Endothelial cell of umbilical vein (primary cell): ENCODE measurements at regions not wholly inside any gene's neighbourhood (a gene's known extent, or its start where the extent isn't known, plus 50 kb on each side); places are given as distances from the start of the nearest gene placed in this dataset.

Experiments
- BruUV-seq: library from RNA; stranded (reverse); fragments of 400-500 nt; replicated peaks from 2 replicates; lab custom pipeline; 2021; lab: Mats Ljungman, UMichigan
- CTCF ChIA-PET: fragments of 300-600, 350-600 bp; sonication (Branson Sonifier 250); formaldehyde crosslinking; loops from one replicate; lab custom pipeline; 2021; ENCODE audit warnings: antibody characterized with exemption, inconsistent platforms; lab: Charles Lee
- POLR2A ChIA-PET: fragments of 300-600, 350-600 bp; sonication (Branson Sonifier 250); formaldehyde crosslinking; loops from one replicate; lab custom pipeline; 2021; ENCODE audit warnings: antibody characterized with exemption, inconsistent platforms; lab: Charles Lee
- DNase-seq: peaks from one replicate; pipeline ENCODE4 v3.0.0-alpha.2; 2011; ENCODE audit warnings: low read depth, low spot score
- FAIRE-seq: peaks from 2 replicates; lab custom pipeline; 2011; peaks lifted over from hg19 to GRCh38; lab: Jason Lieb, UNC
- H2AFZ ChIP-seq: 2 replicates; pipeline ENCODE4 v1.6.0; 2012; ENCODE audit warnings: low read depth, low read length, control low read depth, inconsistent platforms
- H3K27ac ChIP-seq: 2 replicates; pipeline ENCODE4 v1.5.1; 2011; ENCODE audit warnings: low read depth, mild to moderate bottlenecking, control low read depth, low read length, moderate library complexity; ENCODE audit not compliant: insufficient read depth
- H3K27me3 ChIP-seq, 2 experiments: 2 replicates each; pipeline versions ENCODE4 v1.6.0 to v1.6.1; 2011; ENCODE audit warnings: low read length in 2 of 2, mixed read lengths in 1 of 2; ENCODE audit not compliant: control insufficient read depth in 2 of 2, insufficient read depth in 2 of 2
- H3K36me3 ChIP-seq, 2 experiments: 2 replicates in 1 of 2; 3 replicates in 1 of 2; pipeline ENCODE4 v1.5.1; 2011; ENCODE audit warnings: low read length in 2 of 2, mild to moderate bottlenecking in 1 of 2, moderate library complexity in 1 of 2; ENCODE audit not compliant: control insufficient read depth in 2 of 2, insufficient read depth in 2 of 2; ENCODE audit errors: extremely low read depth in 1 of 2
- H3K4me1 ChIP-seq: 3 replicates; pipeline ENCODE4 v1.5.1; 2011; ENCODE audit warnings: mild to moderate bottlenecking, low read length; ENCODE audit not compliant: control insufficient read depth, insufficient read depth; ENCODE audit errors: extremely low read depth
- H3K4me2 ChIP-seq: 2 replicates; pipeline ENCODE4 v1.6.1; 2011; ENCODE audit warnings: low read length, control low read depth, mixed read lengths; ENCODE audit not compliant: insufficient read depth
- H3K4me3 ChIP-seq, 3 experiments: fragments of 200-600 bp in 1 of 3; sonication (generic), shearing (Covaris generic) in 1 of 3; replicated peaks in 1 of 3; 2 replicates each; pipeline ENCODE4 v1.5.1; 2011 to 2016; ENCODE audit warnings: control low read depth in 3 of 3, low read length in 3 of 3, mild to moderate bottlenecking in 2 of 3, inconsistent platforms in 1 of 3, low read depth in 1 of 3, moderate library complexity in 1 of 3; ENCODE audit not compliant: insufficient read depth in 1 of 3
- H3K79me2 ChIP-seq: 2 replicates; pipeline ENCODE4 v1.6.0; 2012; ENCODE audit warnings: low read length, inconsistent platforms; ENCODE audit not compliant: control insufficient read depth, insufficient read depth
- H3K9ac ChIP-seq: replicated peaks from 2 replicates; pipeline ENCODE3; 2011; ENCODE audit warnings: low read length, control low read depth; ENCODE audit not compliant: insufficient read depth; ENCODE audit errors: extremely low read depth
- H3K9me1 ChIP-seq: replicated peaks from 3 replicates; pipeline ENCODE4 v1.6.0; 2011; ENCODE audit warnings: mild to moderate bottlenecking, low read length; ENCODE audit not compliant: control insufficient read depth, insufficient read depth; ENCODE audit errors: extremely low read depth
- H3K9me3 ChIP-seq: replicated peaks from 2 replicates; pipeline ENCODE4 v1.5.1; 2012; ENCODE audit warnings: low read length, inconsistent platforms; ENCODE audit not compliant: control insufficient read depth, insufficient read depth
- H4K20me1 ChIP-seq: replicated peaks from 2 replicates; pipeline ENCODE3; 2011; ENCODE audit warnings: mild to moderate bottlenecking, low read length; ENCODE audit not compliant: control insufficient read depth, insufficient read depth; ENCODE audit errors: extremely low read depth
- EZH2 ChIP-seq: IDR thresholded peaks from 2 replicates; pipeline ENCODE4 v1.6.1; 2012; ENCODE audit warnings: borderline replicate concordance, low read depth, mild to moderate bottlenecking, moderate library complexity, low read length, inconsistent platforms; ENCODE audit not compliant: severe bottlenecking
- FOS ChIP-seq: IDR thresholded peaks from 2 replicates; pipeline ENCODE4 v1.6.1; 2011; ENCODE audit warnings: mild to moderate bottlenecking, low read length, moderate library complexity, borderline replicate concordance; ENCODE audit not compliant: insufficient read depth
- GATA2 ChIP-seq: IDR thresholded peaks from 2 replicates; pipeline ENCODE4 v1.7.0; 2011; ENCODE audit warnings: low read depth, mild to moderate bottlenecking, moderate library complexity, mixed read lengths, low read length; ENCODE audit not compliant: insufficient read length, insufficient read depth
- JUN ChIP-seq: IDR thresholded peaks from 2 replicates; pipeline ENCODE4 v1.6.1; 2011; ENCODE audit warnings: borderline replicate concordance, low read depth; ENCODE audit not compliant: insufficient read length, insufficient read depth
- MYC ChIP-seq: IDR thresholded peaks from one replicate; pipeline ENCODE4 v1.6.1; 2011; ENCODE audit warnings: mild to moderate bottlenecking, low read depth, low read length
- POLR2A ChIP-seq: IDR thresholded peaks from 2 replicates; pipeline ENCODE4 v1.6.1; 2012; ENCODE audit warnings: low read depth, mild to moderate bottlenecking, control low read depth, low read length
- POLR2AphosphoS5 ChIP-seq: IDR thresholded peaks from 2 replicates; pipeline ENCODE4 v1.6.1; 2012; ENCODE audit warnings: low read depth, mild to moderate bottlenecking, control low read depth, low read length, moderate library complexity; ENCODE audit not compliant: insufficient read depth
- dilution Hi-C: fragments of 300-500 bp; cut with MboI; formaldehyde crosslinking; loops from one replicate; pipeline ENCODE4 v1.15.0; 2019; ENCODE audit warnings: low sequenced_read_pairs; ENCODE audit not compliant: extremely low pct_ligation_motif_present
- intact Hi-C: fragments of 100-400 bp; cut with micrococcal nuclease; formaldehyde crosslinking; loops from one replicate; pipeline ENCODE4 v1.10.0; 2022
- TF ChIP-seq, protein P1 (sequence below), 2 donors: IDR thresholded peaks; 1 replicate in 1 of 2; 2 replicates in 1 of 2; pipeline ENCODE4 v1.5.1; 2011; ENCODE audit warnings: low read length in 2 of 2, mild to moderate bottlenecking in 2 of 2, moderate library complexity in 2 of 2, control low read depth in 1 of 2, inconsistent platforms in 1 of 2, low read depth in 1 of 2; ENCODE audit not compliant: insufficient read depth in 1 of 2; ENCODE audit errors: extremely low read depth in 1 of 2
- TF ChIP-seq, protein P2 (sequence below): IDR thresholded peaks from 2 replicates; pipeline ENCODE4 v1.6.1; 2011; ENCODE audit not compliant: insufficient read depth, insufficient read length

DNA sequence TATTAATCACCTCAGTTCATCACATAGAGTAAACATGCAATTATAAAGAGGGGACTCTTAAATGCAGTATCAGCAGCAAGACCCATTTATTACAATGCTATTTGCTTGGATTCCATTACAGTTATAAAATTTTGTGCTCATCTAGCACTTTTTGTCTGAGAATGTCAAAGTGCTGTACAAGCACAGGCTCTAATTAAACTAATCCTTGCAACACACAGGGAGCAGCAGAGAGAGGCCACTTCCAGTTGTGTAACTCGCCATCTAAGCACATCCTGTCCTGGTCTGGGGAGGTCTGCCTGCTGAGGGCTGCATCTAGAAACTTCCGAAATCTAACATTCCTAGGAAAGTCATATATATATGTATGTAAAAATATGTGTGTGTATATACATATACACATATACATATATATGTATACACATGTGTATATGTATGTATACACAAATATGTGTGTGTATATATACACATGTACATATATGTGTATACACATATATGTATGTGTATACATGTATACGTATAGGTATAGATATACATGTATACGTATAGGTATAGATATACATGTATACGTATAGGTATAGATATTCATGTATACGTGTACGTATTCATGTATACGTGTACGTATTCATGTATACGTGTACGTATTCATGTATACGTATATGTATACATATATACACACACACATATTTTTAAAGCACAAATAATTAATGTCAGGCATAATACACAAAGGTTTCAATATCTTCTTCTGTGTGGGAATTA lies 136.4 kb upstream of the JARID2 start:
- Histone ChIP-seq H3K79me2 (no peaks in the 10 kb centered on the region), H3K27me3 (no peaks in the 10 kb centered on the region), H3K9me3 (no peaks in the 10 kb centered on the region), H3K4me1 (no peaks in the 10 kb centered on the region), H3K9me1 (no peaks in the 10 kb centered on the region), H3K4me3 (no peak overlapping the region), H3K4me2 (no peak overlapping the region), H3K36me3 (no peaks in the 10 kb centered on the region), H3K9ac (no peak overlapping the region), H3K27ac (no peak overlapping the region), H2AFZ (no peak overlapping the region), H4K20me1 (no peaks in the 10 kb centered on the region)
- no TSS peak for BruUV-seq
- intact Hi-C loops: no loop called here
- ChIA-PET CTCF (interaction anchor here (0.7 kb wide), 1 partner anchor 74 kb away, joined by 5 read pairs; no protein-coding TSS in a partner anchor), POLR2A (no interaction called here)
- FAIRE-seq: no peak
- DNase-seq: no peak
- TF ChIP-seq, protein P1, sequence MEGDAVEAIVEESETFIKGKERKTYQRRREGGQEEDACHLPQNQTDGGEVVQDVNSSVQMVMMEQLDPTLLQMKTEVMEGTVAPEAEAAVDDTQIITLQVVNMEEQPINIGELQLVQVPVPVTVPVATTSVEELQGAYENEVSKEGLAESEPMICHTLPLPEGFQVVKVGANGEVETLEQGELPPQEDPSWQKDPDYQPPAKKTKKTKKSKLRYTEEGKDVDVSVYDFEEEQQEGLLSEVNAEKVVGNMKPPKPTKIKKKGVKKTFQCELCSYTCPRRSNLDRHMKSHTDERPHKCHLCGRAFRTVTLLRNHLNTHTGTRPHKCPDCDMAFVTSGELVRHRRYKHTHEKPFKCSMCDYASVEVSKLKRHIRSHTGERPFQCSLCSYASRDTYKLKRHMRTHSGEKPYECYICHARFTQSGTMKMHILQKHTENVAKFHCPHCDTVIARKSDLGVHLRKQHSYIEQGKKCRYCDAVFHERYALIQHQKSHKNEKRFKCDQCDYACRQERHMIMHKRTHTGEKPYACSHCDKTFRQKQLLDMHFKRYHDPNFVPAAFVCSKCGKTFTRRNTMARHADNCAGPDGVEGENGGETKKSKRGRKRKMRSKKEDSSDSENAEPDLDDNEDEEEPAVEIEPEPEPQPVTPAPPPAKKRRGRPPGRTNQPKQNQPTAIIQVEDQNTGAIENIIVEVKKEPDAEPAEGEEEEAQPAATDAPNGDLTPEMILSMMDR (IDR thresholded peaks at IDR 0.05; ENCODE audit: extremely low read depth in 1 of 2, insufficient read depth in 1 of 2, low read depth in 1 of 2, low read length in 2 of 2): no peak
- TF ChIP-seq, protein P2, sequence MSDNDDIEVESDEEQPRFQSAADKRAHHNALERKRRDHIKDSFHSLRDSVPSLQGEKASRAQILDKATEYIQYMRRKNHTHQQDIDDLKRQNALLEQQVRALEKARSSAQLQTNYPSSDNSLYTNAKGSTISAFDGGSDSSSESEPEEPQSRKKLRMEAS: no peak
- no peak for TF ChIP-seq GATA2
- no peak for TF ChIP-seq POLR2A
- TF ChIP-seq MYC: no peak
- no peak for TF ChIP-seq JUN
- no peak for TF ChIP-seq FOS
- no peak for TF ChIP-seq POLR2AphosphoS5
- no peak for TF ChIP-seq EZH2
- dilution Hi-C loops: no loop called here
